Calu3 (cell line): ENCODE measurements at regions not wholly inside any gene's neighbourhood (a gene's known extent, or its start where the extent isn't known, plus 50 kb on each side); places are given as distances from the start of the nearest gene placed in this dataset.

Source experiments
- BruUV-seq: library from RNA; stranded (reverse); fragments of 400-500 nt; replicated peaks from 2 replicates; lab custom pipeline; 2021; lab: Mats Ljungman, UMichigan
- CTCF ChIA-PET: fragments of 300-600 bp; sonication (Branson Sonifier 250); formaldehyde crosslinking; loops from one replicate; lab custom pipeline; 2022; ENCODE audit warnings: antibody characterized with exemption; lab: Charles Lee
- DNase-seq: peaks from one replicate; pipeline ENCODE4 v3.0.0; 2022
- H3K27ac Mint-ChIP-seq: one replicate; pipeline ENCODE4 v1.8.0; 2022; ENCODE audit warnings: mixed read lengths; ENCODE audit not compliant: unreplicated experiment
- H3K27me3 Mint-ChIP-seq: one replicate; pipeline ENCODE4 v1.8.0; 2022; ENCODE audit warnings: mixed read lengths; ENCODE audit not compliant: unreplicated experiment
- H3K36me3 Mint-ChIP-seq: one replicate; pipeline ENCODE4 v1.8.0; 2022; ENCODE audit warnings: mild to moderate bottlenecking, moderate library complexity, mixed read lengths; ENCODE audit not compliant: insufficient read depth, unreplicated experiment
- H3K4me1 Mint-ChIP-seq: one replicate; pipeline ENCODE4 v1.8.0; 2022; ENCODE audit warnings: mild to moderate bottlenecking, low read depth, mixed read lengths; ENCODE audit not compliant: unreplicated experiment
- H3K4me3 Mint-ChIP-seq: one replicate; pipeline ENCODE4 v1.8.0; 2022; ENCODE audit warnings: mild to moderate bottlenecking, low read depth, moderate library complexity, mixed read lengths; ENCODE audit not compliant: unreplicated experiment
- H3K9me3 Mint-ChIP-seq: one replicate; pipeline ENCODE4 v1.8.0; 2022; ENCODE audit warnings: low read depth, mixed read lengths; ENCODE audit not compliant: unreplicated experiment
- CTCF ChIP-seq: fragments of 200-600 bp; IDR thresholded peaks from one replicate; pipeline ENCODE4 v1.8.0; 2022; ENCODE audit warnings: antibody characterized with exemption; ENCODE audit not compliant: unreplicated experiment
- intact Hi-C: fragments of 100-400 bp; cut with micrococcal nuclease; formaldehyde crosslinking; loops from one replicate; pipeline ENCODE4 v1.10.0; 2022; ENCODE audit not compliant: unreplicated experiment

DNA sequence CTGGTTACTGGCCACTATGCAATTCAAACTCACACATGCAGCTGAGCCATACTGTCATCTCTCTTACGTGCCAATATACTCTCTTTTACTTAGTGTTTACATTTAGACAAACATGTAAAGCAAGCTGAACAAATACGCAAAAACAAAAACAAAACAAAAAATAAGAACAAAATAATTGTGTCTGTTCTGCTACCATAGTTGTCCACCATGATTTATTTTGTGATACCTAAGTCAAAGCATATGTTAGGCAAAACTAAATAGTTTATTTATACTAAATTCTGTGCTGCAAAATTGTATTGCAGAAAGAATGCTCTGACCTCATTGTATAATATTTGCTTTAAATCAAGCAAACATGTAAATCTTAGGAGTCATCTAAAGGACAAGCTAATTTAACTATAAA is 943.2 kb upstream of the AGA start:
- BruUV-seq: no TSS peak
- Mint-ChIP-seq H3K27ac (no peak overlapping the region), H3K9me3 (peaks cover 2% of the 10 kb centered on the region), H3K27me3 (no peaks in the 10 kb centered on the region), H3K4me1 (no peaks in the 10 kb centered on the region), H3K36me3 (no peaks in the 10 kb centered on the region), H3K4me3 (no peak overlapping the region)
- CTCF ChIA-PET: no interaction called here
- intact Hi-C loops: no loop called here
- TF ChIP-seq CTCF: no peak
- no peak for DNase-seq

DNA sequence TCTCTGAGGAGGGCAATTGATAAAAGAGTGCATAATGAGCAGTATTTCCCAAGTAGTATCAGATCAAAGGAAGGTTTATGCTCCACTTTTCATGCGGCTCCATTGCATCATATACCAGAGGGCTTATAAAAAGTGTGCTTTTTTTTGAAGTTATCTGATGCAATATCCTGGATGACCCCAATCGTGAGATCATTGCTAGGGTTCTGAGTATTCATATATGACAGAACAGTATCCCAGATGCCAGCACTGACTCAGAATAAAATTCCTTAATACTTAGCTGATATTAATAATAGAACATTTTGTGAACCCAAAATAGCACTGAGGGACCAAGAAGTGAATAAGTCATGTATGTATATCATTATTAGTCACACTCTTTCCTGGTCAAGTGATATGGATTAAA is 945.5 kb upstream of the AGA start:
- H3K4me3 Mint-ChIP-seq: no peak overlapping the region
- no peaks in the 10 kb centered on the region for H3K4me1 Mint-ChIP-seq
- H3K27me3 Mint-ChIP-seq: no peaks in the 10 kb centered on the region
- peaks cover 2% of the 10 kb centered on the region for H3K9me3 Mint-ChIP-seq
- H3K27ac Mint-ChIP-seq: no peak overlapping the region
- CTCF ChIA-PET: no interaction called here
- no TSS peak for BruUV-seq
- no peaks in the 10 kb centered on the region for H3K36me3 Mint-ChIP-seq
- TF ChIP-seq CTCF: no peak
- DNase-seq: no peak
- intact Hi-C loops: no loop called here

GRCh38 chr4:178395798-178396197 is 953.6 kb upstream of the AGA start:
- Mint-ChIP-seq H3K4me3 (no peak overlapping the region), H3K36me3 (no peaks in the 10 kb centered on the region), H3K27ac (no peak overlapping the region), H3K4me1 (no peaks in the 10 kb centered on the region), H3K9me3 (no peaks in the 10 kb centered on the region), H3K27me3 (no peaks in the 10 kb centered on the region)
- DNase-seq: no peak
- CTCF ChIA-PET: no interaction called here
- intact Hi-C loops: no loop called here
- no TSS peak for BruUV-seq
- no peak for TF ChIP-seq CTCF

GRCh38 chr4:178412455-178412854 is 970.2 kb upstream of the AGA start:
- DNase-seq: no peak
- no peaks in the 10 kb centered on the region for H3K9me3 Mint-ChIP-seq
- no peak overlapping the region for H3K27ac Mint-ChIP-seq
- no peak overlapping the region for H3K4me3 Mint-ChIP-seq
- CTCF ChIA-PET: no interaction called here
- TF ChIP-seq CTCF: no peak
- BruUV-seq: no TSS peak
- H3K4me1 Mint-ChIP-seq: peaks cover 11% of the 10 kb centered on the region
- no peaks in the 10 kb centered on the region for H3K27me3 Mint-ChIP-seq
- intact Hi-C loops: no loop called here
- H3K36me3 Mint-ChIP-seq: no peaks in the 10 kb centered on the region
